Activated CD4-positive, alpha-beta T cell treated with anti-CD3 and anti-CD28 coated beads, Interleukin-2, amount 50 U/mL, for 1 hour (primary cell): ENCODE measurements at regions not wholly inside any gene's neighbourhood (a gene's known extent, or its start where the extent isn't known, plus 50 kb on each side); places are given as distances from the start of the nearest gene placed in this dataset.
"Not testable (repeated sequence)": the region's sequence is repeated elsewhere in the genome, so short reads cannot be mapped to it uniquely, and the experiment has no call there.

Experiments
- DNase-seq: peaks from one replicate; pipeline ENCODE4 v3.0.0-alpha.2; 2020

- DNase-seq, result no peak
Measured at GRCh38 chr14:82636426-82636825, 1102.8 kb upstream of the SEL1L start.

GRCh38 chr14:82641050-82641540 lies 1107.4 kb upstream of the SEL1L start:
- DNase-seq, result no peak

GRCh38 chr14:82642425-82642824 lies 1108.8 kb upstream of the SEL1L start:
- DNase-seq, result no peak

DNA sequence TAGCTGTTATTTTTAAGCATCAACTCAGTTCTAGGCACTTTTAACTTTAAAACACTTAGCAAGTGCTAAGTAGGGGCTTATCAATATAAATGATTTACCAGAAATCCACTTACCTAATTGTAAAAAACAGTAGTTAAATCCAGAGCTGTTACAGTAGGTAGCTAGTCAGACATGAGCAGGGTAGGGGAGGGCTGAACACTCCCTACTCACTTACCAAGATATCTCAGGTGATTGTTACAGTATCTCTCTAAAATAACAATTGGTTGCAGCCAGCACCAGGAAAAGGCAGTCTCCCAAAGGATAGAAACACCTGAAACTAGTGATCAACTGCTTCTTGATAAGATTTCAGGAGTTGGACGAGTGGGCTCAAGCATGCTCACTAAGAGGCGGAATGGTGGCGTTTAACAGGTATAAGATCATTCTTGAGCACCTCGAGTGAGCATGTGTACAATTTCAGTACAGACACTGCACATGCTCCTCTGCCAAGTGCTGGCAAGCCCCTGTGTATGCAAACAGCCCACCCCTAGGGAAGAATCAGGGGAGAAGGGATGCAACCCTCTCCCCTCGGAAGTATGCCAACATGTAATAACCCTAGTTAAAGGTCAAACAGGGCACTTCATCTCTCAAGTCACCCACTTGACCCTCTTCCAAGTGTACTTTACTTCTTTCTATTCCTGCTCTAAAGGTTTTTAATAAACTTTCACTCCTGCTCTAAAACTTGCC lies 1113.6 kb upstream of the SEL1L start:
- no peak for DNase-seq

DNA sequence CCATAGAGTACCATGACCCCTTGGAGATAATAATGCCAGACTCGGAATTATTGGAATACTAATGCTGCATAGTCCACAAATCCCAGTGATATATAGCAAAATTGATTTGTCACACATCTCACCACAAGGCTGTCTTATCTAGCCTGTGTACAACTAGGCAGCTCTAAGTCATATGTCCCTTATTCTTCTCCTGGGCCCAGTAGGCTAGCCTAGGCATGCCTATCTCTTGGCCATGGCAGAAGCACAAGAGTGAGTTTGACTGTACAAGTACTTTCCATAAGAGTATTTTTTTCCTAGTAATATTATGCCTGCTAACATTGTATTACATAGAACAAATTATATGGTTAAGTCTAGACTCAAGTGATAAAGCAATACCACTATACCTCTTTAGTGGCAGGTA lies 1122.1 kb upstream of the SEL1L start:
- no peak for DNase-seq

DNA sequence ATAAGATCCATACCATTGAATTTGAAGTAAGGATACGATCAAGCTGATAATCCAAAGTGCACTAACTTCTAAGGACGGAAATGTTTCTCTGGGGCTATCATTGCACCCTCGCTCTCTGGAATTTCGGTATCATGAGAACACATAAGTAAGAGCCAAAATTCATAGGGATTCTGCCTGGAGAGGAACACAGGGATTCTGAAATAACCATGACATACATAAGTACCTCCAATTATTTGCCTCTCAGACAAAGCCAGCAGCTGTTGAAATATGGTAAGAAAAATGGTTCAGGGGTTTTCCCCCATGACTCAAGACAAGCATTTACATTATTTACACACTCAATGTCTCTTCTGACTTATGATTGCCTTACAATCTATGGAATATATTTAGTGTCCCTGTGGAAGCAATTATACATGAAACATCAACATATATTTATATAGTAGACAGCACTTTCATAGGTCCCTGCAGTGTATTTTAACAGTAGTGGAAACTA lies 1123.6 kb upstream of the SEL1L start:
- DNase-seq, result no peak

DNA sequence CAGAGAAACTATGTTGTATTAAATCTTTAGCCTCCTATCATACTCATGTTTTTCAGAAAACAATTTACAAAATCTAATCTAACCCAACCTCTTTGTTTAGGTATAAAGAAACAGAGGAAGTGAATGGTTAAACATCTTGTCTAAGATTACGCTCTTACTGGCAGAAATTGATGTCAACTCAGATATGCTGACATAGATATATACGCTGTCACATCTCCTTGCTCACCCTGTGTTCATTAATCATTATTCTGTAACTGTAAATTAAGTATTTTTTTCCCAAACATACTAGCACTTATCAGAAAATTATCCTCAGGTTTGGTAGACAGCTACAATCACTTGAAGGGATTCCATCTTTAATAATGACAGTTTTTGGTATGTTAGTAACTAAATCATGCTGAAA lies 1127.6 kb upstream of the SEL1L start:
- no peak for DNase-seq

GRCh38 chr14:82667006-82667405 lies 1133.4 kb upstream of the SEL1L start:
- DNase-seq, result no peak

DNA sequence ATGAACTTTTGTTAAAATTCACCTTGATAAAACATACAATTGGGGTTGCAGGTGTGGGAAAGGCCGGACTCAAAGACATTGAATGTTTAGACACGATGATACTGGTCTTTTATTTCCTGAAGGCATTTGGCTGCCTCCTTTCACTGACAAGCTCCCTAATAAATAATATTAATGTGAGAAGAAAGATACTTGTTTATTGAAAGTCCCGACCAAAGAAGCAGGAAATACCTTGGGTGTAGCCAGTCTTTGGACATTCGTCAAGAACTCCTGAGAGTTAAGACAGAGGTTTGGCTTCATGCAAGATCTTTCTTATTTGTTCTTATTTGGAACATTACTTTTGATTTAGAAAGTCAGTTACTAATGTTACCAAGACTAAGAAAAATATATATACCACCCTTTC lies 1133.8 kb upstream of the SEL1L start:
- no peak for DNase-seq

- DNase-seq, result no peak
Measured at GRCh38 chr14:82676403-82676802, 1142.8 kb upstream of the SEL1L start.

DNA sequence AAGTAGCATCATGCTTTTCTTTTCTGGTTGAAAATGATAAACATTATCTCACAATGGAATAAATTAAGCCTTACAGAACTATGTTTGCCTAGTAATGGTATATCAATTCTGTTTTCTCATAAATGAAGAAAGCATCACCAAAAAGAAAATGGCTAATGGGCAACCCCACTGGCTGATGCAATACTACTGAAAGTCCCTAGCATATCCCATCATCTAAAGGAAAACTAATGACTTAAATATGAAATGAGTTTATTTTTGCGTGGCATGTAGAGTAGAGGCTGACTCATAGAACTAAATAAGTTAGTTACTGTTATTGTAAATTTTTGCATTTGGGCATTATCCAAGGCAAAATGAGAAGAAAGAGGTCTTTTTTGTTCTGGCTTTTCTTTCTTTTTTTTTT lies 1156.3 kb upstream of the SEL1L start:
- DNase-seq, result no peak

DNA sequence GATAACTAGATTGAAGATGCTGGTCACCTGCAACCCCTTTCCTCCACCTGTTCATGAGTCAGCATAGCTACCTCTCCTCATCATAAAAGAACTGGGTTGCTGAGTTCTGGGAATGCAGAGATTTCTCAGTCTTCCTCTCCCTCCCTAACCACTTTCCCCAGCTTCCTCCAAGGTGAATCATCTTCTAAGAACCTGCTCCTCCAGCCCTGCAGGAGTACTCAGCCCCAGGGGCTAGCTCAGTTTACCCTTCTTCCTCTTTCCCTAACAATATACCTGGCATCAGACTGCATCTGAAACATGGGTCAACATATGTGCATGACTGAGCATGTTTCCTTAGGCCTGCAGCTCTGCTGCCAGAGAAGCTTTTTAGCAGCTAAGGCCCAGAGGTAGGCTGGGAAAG lies 1157.5 kb upstream of the SEL1L start:
- not testable (repeated sequence) for DNase-seq

DNA sequence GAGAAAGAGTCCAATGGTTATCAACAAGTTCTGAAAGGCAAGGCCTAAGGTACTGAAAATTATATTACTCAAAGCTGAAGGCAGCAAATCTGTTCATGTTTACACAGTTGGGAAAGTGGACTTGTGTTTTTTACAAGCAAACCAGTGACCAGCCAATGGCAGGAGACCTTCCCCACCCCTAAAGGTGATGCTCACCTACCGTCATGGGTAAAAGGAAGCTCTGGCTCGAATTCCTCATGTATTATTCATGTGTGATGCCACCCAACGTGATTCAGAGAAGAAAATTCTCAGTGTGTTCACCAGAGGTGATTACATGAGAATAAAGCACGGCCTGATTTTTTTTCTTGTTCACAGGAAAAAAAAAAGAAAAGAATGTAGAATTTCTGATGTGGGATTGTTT lies 1161.2 kb upstream of the SEL1L start:
- DNase-seq, result no peak

- DNase-seq, result no peak
Measured at GRCh38 chr14:82704218-82704617, 1170.6 kb upstream of the SEL1L start.

GRCh38 chr14:82710267-82710841 lies 1176.7 kb upstream of the SEL1L start:
- no peak for DNase-seq

GRCh38 chr14:82719617-82720016 lies 1186.0 kb upstream of the SEL1L start:
- DNase-seq, result no peak

- no peak for DNase-seq
Measured at GRCh38 chr14:82720431-82720830, 1186.8 kb upstream of the SEL1L start.

DNA sequence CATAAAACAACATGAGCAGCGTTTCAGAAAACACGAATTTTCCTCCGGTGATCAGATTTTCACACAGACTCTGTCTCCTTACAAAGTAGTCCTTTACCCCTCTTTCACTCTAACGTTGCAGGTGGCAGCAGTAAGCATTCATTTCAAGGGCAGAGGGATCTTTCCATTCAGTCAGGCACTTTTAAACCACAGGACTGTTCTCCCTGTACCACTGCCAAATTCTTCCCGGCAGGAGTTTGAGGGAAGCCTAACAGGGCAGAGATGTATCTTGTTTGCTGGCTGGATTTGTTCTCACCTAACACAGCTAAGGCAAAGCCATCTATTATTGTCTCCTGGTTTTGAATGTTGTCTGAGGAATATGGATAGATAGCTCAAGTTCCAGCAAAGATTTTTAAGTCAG lies 1187.3 kb upstream of the SEL1L start:
- no peak for DNase-seq

- no peak for DNase-seq
Measured at GRCh38 chr14:82724316-82724715, 1190.7 kb upstream of the SEL1L start.

GRCh38 chr14:82725213-82725612 lies 1191.6 kb upstream of the SEL1L start:
- no peak for DNase-seq

DNA sequence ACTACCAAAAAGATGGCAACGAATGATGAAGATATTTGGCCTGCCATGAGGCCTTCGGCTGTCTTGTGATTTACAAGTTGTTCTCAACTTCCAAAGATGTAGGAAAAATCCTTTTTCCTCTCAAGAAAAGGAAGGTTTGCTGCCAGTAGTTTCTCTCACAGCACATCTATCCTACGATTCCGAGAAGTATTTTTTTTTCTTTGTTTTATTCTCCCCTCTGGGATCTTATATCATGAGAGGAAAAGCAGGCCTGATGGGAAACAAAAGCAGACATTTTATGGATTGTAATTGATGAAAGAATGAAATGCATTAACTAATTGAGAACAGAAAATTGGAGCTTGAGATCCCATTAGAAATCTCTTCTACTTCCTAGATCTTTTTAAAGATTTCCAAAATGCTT lies 1197.9 kb upstream of the SEL1L start:
- no peak for DNase-seq

- no peak for DNase-seq
Measured at GRCh38 chr14:82740547-82740946, 1206.9 kb upstream of the SEL1L start.

DNA sequence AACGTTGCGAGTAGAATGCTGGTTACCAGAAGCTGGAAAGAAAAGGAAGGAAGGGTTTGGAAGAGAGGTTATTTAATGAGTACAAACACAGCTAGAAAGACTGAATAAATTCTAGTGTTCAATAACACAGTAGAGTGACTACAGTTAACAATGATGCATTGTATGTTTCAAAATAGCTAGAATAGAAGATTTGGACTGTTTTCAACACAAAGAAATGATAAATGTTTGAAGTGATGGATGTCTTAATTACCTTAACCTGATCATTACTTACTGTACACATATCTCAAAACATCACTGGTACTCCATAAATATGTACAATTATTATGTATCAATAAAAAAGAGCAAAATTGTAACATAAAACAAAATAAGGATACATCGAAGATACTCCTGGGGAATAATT lies 1221.8 kb upstream of the SEL1L start:
- DNase-seq, result no peak

DNA sequence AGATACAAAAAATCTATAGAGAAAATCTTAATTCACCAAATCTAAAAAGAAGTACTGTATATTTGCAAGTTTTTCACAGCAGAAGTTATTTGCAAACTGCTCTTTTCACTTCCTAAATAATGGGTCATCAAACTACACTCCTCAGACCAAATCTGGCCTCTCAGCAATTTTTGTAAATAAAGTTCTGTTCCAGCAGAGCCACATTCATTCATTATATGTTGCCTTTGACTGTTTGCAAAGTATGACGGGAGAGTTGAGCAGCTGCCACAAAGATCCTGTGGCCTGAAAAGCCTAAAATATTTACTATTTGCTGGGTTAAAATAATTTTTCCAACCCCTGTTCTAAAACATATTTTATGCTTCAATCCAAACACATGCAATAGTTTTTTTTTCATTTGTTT lies 1222.3 kb upstream of the SEL1L start:
- DNase-seq, result no peak

DNA sequence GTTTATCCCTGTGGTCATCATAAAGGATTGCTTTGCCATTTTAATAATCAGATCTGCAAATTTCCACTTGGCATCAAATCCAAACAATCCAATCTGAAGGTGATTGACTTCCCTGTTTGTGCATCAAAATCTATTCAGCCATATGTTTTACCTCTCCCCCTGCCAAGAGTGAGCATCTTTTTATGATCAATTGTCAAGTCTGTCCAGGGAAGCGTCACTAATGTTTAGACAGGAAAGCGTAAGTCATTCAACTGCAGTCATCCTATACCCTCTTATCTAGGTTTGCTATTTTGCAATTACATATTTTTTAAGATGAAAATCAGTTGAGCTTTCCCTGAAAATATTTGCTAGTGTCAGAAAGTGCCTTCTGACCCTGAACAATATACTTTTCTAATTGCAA lies 1224.1 kb upstream of the SEL1L start:
- DNase-seq, result no peak
